GM12872 (cell line): ENCODE measurements at regions not wholly inside any gene's neighbourhood (a gene's known extent, or its start where the extent isn't known, plus 50 kb on each side); places are given as distances from the start of the nearest gene placed in this dataset.

Experiments used
- TF ChIP-seq, protein P1 (sequence below): IDR thresholded peaks from 3 replicates; pipeline ENCODE4 v1.5.1; 2011; ENCODE audit warnings: low read depth, mild to moderate bottlenecking, low read length, moderate library complexity; ENCODE audit not compliant: insufficient read depth

DNA sequence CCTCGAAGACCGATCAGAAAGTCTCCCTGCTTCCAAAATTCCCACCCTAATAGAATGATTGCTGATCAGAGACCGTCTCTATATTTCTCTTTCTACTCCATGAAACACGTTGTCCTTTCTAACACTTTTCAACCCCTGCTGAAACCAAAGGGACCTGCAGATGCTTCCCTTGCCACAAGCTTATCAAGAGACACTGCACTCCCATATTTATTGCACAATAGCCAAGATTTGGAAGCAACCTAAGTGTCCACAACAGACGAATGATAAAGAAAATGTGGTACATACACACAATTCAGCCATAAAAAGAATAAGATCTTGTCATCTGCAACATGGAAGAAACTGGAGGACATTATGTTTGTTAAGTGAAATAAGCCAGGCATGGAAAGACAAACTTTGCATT lies 125.1 kb downstream of the FOXD1 start:
- TF ChIP-seq, protein P1, sequence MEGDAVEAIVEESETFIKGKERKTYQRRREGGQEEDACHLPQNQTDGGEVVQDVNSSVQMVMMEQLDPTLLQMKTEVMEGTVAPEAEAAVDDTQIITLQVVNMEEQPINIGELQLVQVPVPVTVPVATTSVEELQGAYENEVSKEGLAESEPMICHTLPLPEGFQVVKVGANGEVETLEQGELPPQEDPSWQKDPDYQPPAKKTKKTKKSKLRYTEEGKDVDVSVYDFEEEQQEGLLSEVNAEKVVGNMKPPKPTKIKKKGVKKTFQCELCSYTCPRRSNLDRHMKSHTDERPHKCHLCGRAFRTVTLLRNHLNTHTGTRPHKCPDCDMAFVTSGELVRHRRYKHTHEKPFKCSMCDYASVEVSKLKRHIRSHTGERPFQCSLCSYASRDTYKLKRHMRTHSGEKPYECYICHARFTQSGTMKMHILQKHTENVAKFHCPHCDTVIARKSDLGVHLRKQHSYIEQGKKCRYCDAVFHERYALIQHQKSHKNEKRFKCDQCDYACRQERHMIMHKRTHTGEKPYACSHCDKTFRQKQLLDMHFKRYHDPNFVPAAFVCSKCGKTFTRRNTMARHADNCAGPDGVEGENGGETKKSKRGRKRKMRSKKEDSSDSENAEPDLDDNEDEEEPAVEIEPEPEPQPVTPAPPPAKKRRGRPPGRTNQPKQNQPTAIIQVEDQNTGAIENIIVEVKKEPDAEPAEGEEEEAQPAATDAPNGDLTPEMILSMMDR, result no peak

DNA sequence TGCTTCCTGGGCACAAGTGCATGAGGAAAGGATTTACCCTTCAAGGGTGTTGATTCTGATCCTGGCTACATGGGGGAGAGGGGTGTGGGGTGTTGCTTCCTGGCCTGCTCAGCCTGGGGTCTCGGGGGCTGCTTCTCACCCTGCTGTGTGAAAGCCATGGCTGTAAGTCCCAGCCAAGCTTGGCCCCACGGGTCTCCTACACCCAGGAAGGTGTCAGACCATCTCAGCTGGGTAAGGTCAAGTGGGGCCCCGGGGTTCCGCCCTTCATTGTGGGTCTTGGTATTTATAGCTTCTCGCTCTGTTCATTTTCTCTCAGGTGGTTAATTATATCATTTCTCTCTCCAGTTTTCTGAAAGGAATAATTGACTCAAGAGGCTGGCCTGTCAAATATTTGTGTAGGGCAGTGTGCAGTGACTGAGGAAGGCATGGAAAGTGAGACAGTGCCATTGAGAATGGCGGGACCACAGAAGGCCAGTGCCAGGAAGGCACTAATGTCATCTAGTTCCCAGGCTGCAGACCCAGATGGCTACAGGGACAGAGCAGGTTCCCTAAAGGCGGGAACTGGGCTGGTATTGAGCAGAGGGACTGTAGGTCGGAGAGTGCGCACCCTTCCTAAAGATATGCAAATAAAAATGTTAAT lies 126.0 kb downstream of the FOXD1 start:
- TF ChIP-seq, protein P1, result no peak

DNA sequence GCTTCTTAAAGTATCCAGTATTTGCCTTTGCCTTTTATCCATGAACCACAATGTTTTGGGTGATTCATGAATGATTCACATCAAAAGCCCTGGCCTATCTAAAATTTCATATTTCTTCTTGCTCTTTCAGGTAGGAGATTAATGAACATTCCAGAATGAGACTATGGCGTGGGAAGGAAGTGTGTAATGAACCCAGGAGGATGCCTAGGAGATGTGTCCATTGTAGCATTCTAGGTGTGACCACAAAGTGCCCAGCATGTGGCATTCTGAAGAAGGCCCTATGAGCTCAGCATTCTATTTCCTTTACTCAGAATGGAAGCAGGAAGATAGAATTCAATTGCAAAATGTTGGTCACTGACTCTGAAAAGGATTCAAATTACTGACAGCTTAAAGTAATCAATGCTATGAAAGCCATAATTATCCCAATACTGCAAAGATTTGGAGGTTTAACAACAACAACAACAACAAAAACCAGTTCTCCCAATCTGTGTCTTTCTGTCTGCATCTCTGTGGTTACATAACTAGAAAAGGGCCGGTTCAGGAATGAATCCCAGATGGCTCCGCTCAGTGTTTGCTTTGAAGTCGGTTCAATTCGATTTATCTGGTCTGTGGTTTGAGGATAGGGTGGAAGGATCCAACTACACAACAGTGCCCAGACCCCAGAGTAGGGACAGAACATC lies 126.7 kb downstream of the FOXD1 start:
- TF ChIP-seq, protein P1, result no peak

DNA sequence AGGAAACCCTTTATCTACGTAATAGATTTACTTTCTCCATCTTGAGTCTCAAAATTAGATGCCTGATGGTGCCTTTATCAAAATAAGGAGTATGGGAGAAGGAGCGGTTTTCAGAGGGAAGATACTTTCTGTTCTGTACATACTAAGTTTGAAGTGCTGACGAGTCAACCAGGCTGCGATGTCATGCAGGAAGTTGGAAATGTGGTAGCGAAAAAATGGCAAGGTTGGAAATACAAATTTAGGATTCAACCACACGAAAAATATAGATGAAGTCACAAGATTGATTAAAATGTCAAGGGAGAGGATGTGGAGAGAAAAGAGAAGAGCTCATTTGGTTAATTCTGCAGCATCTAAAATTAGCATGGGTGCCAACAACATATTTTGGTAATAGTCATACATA lies 129.5 kb downstream of the FOXD1 start:
- TF ChIP-seq, protein P1, result no peak

DNA sequence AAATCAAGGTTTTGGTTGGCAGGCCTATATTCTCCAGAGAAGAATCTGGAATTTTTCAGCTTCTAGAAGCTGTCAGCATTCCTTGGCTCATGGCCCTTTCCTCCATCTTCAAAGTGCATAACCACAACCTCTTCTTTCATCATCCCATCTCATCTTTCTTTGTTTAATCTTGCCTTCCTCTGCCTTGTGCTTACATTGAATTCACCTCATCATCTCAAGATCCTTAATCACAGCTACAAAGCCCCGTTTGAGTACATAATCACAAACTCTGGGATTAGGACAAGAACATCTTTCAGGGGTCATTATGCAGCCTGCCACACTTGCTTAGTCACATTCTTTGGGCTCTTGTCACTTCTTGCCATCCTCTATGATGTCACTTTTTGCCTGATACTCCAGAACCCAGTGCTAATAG lies 130.3 kb downstream of the FOXD1 start:
- TF ChIP-seq, protein P1, result no peak

DNA sequence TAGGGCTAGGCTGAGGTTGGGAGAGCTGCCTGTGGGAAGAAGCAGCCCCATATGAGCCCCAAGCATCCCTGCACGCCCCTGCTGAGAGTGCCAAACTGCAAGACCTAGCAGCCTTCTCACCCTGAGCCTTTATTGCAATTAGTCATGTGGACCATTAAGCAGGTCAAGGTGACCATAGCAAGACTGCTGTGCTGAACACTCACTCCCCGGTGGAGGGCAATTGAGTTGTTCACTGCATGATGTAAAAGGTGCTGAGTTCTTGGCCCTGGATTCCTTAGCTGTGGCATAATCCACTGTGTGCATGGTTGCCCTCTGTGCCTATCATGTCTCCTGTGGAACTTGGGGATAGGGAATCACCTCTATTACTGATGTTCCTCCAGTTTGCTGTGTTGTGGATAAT lies 131.1 kb downstream of the FOXD1 start:
- TF ChIP-seq, protein P1, result no peak

DNA sequence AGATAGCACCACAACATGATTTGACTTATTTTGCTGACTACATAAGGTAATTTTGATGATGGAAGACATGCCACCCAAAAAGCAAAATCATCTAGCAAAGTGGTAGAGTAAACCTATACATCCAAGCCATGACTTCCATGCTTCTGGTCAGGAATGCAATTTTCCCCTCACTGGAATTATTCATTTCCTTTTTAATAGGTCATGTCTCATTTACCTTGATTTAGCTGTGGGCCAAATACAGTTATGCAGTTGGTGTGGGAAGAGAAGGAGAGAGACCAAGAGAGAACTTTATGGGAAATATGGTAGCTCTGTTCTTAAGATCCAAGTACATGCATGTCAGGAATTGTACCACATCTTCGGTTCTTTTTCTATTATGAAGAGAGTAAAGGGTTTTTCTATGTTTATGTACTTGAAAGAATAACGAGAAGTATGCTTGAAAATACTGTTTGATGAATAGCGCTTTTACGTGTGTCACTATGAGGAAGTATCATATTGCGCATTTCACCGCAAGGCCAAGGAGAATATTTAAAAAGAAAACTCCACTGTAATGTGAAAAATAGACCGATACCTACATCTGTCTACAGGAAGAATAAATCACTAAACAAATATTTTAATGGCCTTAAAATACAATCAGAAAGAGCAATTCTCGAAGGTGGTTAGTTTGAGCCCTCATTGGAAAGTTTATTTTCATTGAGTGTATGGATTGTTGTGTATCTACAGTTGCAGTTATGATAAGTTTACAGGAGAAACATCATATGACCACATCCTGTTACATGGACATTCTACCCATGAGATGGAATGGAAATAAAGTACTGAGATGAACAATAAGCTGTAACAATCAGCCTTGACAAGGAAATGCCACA lies 134.0 kb downstream of the FOXD1 start:
- TF ChIP-seq, protein P1, result no peak
